ENCODE measurements at regions not wholly inside any gene's neighbourhood (a gene's known extent, or its start where the extent isn't known, plus 50 kb on each side); places are given as distances from the start of the nearest gene placed in this dataset.
"Not testable (repeated sequence)": the region's sequence is repeated elsewhere in the genome, so short reads cannot be mapped to it uniquely, and the experiment has no call there.

GRCh38 chr15:38614621-38615020, 50.0 kb upstream of the RASGRP1 start:
- DNase-seq = no peak

- DNase-seq = no peak
These were observed 53.2 kb upstream of the RASGRP1 start for GRCh38 chr15:38617831-38618230.

GRCh38 chr15:38618242-38618955, 53.8 kb upstream of the RASGRP1 start:
- no peak for DNase-seq

- DNase-seq = no peak
These were observed 55.5 kb upstream of the RASGRP1 start for GRCh38 chr15:38620098-38620497.

GRCh38 chr15:38620851-38621594, 56.4 kb upstream of the RASGRP1 start:
- no peak for DNase-seq

GRCh38 chr15:38622304-38622703, 57.7 kb upstream of the RASGRP1 start:
- DNase-seq = no peak

- DNase-seq = no peak
These were observed 58.3 kb upstream of the RASGRP1 start for GRCh38 chr15:38622908-38623307.

GRCh38 chr15:38623744-38624143, 59.1 kb upstream of the RASGRP1 start:
- DNase-seq = no peak

- DNase-seq = no peak
These were observed 59.9 kb upstream of the RASGRP1 start for GRCh38 chr15:38624244-38625205.

GRCh38 chr15:38625886-38626285, 61.3 kb upstream of the RASGRP1 start:
- no peak for DNase-seq

GRCh38 chr15:38626443-38627050, 61.9 kb upstream of the RASGRP1 start:
- DNase-seq = no peak

- no peak for DNase-seq
These were observed 63.2 kb upstream of the RASGRP1 start for GRCh38 chr15:38627689-38628277.

GRCh38 chr15:38631119-38632075, 66.8 kb upstream of the RASGRP1 start:
- no peak for DNase-seq

GRCh38 chr15:38635170-38635569, 70.6 kb upstream of the RASGRP1 start:
- DNase-seq = no peak

GRCh38 chr15:38636597-38636996, 72.0 kb upstream of the RASGRP1 start:
- no peak for DNase-seq

- no peak for DNase-seq
These were observed 73.5 kb upstream of the RASGRP1 start for GRCh38 chr15:38638126-38638525.

GRCh38 chr15:38638811-38639210, 74.2 kb upstream of the RASGRP1 start:
- DNase-seq = no peak

GRCh38 chr15:38642689-38643270, 78.2 kb upstream of the RASGRP1 start:
- no peak for DNase-seq

- DNase-seq = not testable (repeated sequence)
These were observed 79.7 kb upstream of the RASGRP1 start for GRCh38 chr15:38644353-38644752.

- DNase-seq = no peak
These were observed 82.1 kb upstream of the RASGRP1 start for GRCh38 chr15:38646716-38647115.

GRCh38 chr15:38647683-38648082, 83.1 kb upstream of the RASGRP1 start:
- no peak for DNase-seq

Measured in NCI-H82 (cell line).